IMR-90 (cell line): ENCODE measurements at regions not wholly inside any gene's neighbourhood (a gene's known extent, or its start where the extent isn't known, plus 50 kb on each side); places are given as distances from the start of the nearest gene placed in this dataset.

ENCODE experiments used
- ATAC-seq: fragments of 200-7000 bp; cut with Tn5 transposase; 2 replicates; pipeline ENCODE4 v1.9.1; 2020; ENCODE audit warnings: low read depth, mild to moderate bottlenecking, moderate library complexity
- BruUV-seq: library from RNA; stranded (reverse); fragments of 400-500 nt; replicated peaks from 2 replicates; lab custom pipeline; 2021; lab: Mats Ljungman, UMichigan
- CTCF ChIA-PET: fragments of 300-600 bp; formaldehyde crosslinking; extraction: SDS; loops from one replicate; lab custom pipeline; 2021; ENCODE audit warnings: antibody characterized with exemption; lab: Yijun Ruan, JAX
- POLR2A ChIA-PET: fragments of 300-600 bp; sonication (Branson Sonifier 250); formaldehyde crosslinking; loops from one replicate; lab custom pipeline; 2022; ENCODE audit warnings: antibody characterized with exemption; ENCODE audit not compliant: unreplicated experiment; lab: Charles Lee
- DNase-seq: peaks from one replicate; pipeline ENCODE4 v3.0.0; 2013
- H2AFZ ChIP-seq: replicated peaks from 2 replicates; pipeline ENCODE3; 2013; ENCODE audit warnings: low read length, mild to moderate bottlenecking; ENCODE audit not compliant: poor library complexity
- H2AK5ac ChIP-seq: 2 replicates; pipeline ENCODE4 v1.6.1; 2013; ENCODE audit warnings: low read depth, low read length, inconsistent platforms
- H2AK9ac ChIP-seq: replicated peaks from 2 replicates; pipeline ENCODE3; 2013; ENCODE audit warnings: mild to moderate bottlenecking, low read depth, low read length, moderate library complexity; ENCODE audit not compliant: poor library complexity
- H2BK120ac ChIP-seq: 2 replicates; pipeline ENCODE4 v1.6.1; 2013; ENCODE audit warnings: low read depth, low read length, inconsistent platforms
- H2BK15ac ChIP-seq: 3 replicates; pipeline ENCODE4 v1.6.1; 2013; ENCODE audit warnings: low read depth, low read length, inconsistent platforms
- H2BK20ac ChIP-seq: 2 replicates; pipeline ENCODE4 v1.6.1; 2013; ENCODE audit warnings: low read depth, mild to moderate bottlenecking, inconsistent platforms, low read length, moderate library complexity
- H2BK5ac ChIP-seq: 2 replicates; pipeline ENCODE4 v1.6.1; 2013; ENCODE audit warnings: mild to moderate bottlenecking, low read depth, low read length, inconsistent platforms; ENCODE audit not compliant: poor library complexity, severe bottlenecking
- H3K14ac ChIP-seq: replicated peaks from 2 replicates; pipeline ENCODE4 v1.6.1; 2013; ENCODE audit warnings: low read depth, low read length, inconsistent platforms
- H3K18ac ChIP-seq: 2 replicates; pipeline ENCODE4 v1.6.1; 2013; ENCODE audit warnings: low read depth, low read length, control low read depth
- H3K23ac ChIP-seq: 2 replicates; pipeline ENCODE4 v1.6.1; 2013; ENCODE audit warnings: low read depth, low read length, inconsistent platforms
- H3K27ac ChIP-seq: 2 replicates; pipeline ENCODE4 v1.5.1; 2013; ENCODE audit warnings: mild to moderate bottlenecking, control low read depth, low read length; ENCODE audit not compliant: insufficient read depth
- H3K27me3 ChIP-seq: 2 replicates; pipeline ENCODE4 v1.6.1; 2013; ENCODE audit warnings: low read length; ENCODE audit not compliant: control insufficient read depth, insufficient read depth
- H3K36me3 ChIP-seq: 2 replicates; pipeline ENCODE4 v1.6.1; 2013; ENCODE audit warnings: low read length, mixed read lengths; ENCODE audit not compliant: control insufficient read depth, insufficient read depth
- H3K4ac ChIP-seq: 2 replicates; pipeline ENCODE4 v1.6.1; 2013; ENCODE audit warnings: low read depth, low read length, inconsistent platforms
- H3K4me1 ChIP-seq: 2 replicates; pipeline ENCODE4 v1.6.1; 2013; ENCODE audit warnings: low read length, mixed read lengths; ENCODE audit not compliant: control insufficient read depth, insufficient read depth
- H3K4me2 ChIP-seq: 2 replicates; pipeline ENCODE4 v1.6.1; 2013; ENCODE audit warnings: low read depth, mild to moderate bottlenecking, control low read depth, low read length, moderate library complexity
- H3K4me3 ChIP-seq: 2 replicates; pipeline ENCODE4 v1.5.1; 2013; ENCODE audit warnings: low read depth, mild to moderate bottlenecking, control low read depth, low read length, moderate library complexity; ENCODE audit not compliant: insufficient read depth
- H3K56ac ChIP-seq: 2 replicates; pipeline ENCODE4 v1.6.1; 2013; ENCODE audit warnings: low read length, inconsistent platforms; ENCODE audit not compliant: insufficient read depth; ENCODE audit errors: extremely low read depth
- H3K79me1 ChIP-seq, 2 experiments: 2 replicates each; pipeline ENCODE4 v1.6.1; 2013; ENCODE audit warnings: low read length in 2 of 2, inconsistent platforms in 1 of 2, low read depth in 1 of 2
- H3K9ac ChIP-seq: 2 replicates; pipeline ENCODE4 v1.6.1; 2013; ENCODE audit warnings: low read depth, low read length, control low read depth
- H3K9me1 ChIP-seq: 2 replicates; pipeline ENCODE4 v1.6.1; 2013; ENCODE audit warnings: low read length, inconsistent platforms; ENCODE audit not compliant: insufficient read depth
- H3K9me3 ChIP-seq: 2 replicates; pipeline ENCODE4 v1.6.1; 2013; ENCODE audit warnings: low read length; ENCODE audit not compliant: control insufficient read depth, insufficient read depth
- H4K20me1 ChIP-seq: 2 replicates; pipeline ENCODE4 v1.6.1; 2013; ENCODE audit warnings: low read length, inconsistent platforms; ENCODE audit not compliant: insufficient read depth
- H4K5ac ChIP-seq: 2 replicates; pipeline ENCODE4 v1.6.1; 2013; ENCODE audit warnings: mild to moderate bottlenecking, low read depth, low read length, control low read depth
- H4K8ac ChIP-seq, 2 experiments: 2 replicates each; pipeline ENCODE4 v1.6.1; 2013; ENCODE audit warnings: low read depth in 2 of 2, low read length in 2 of 2, control low read depth in 1 of 2, inconsistent platforms in 1 of 2
- H4K91ac ChIP-seq: 2 replicates; pipeline ENCODE4 v1.6.1; 2013; ENCODE audit warnings: low read depth, low read length, inconsistent platforms; ENCODE audit not compliant: insufficient read depth
- BHLHE40 ChIP-seq: fragments of 150-350 bp; IDR thresholded peaks from 2 replicates; pipeline ENCODE4 v1.6.1; 2016; ENCODE audit warnings: mild to moderate bottlenecking, low read depth, low read length
- CEBPB ChIP-seq: IDR thresholded peaks from 2 replicates; pipeline ENCODE4 v1.6.1; 2012; ENCODE audit warnings: low read depth, low read length, improper control_type of control experiment
- WGBS, 2 experiments: methylation state at CpG; one replicate each; pipeline versions ENCODE4 v1.1.5 to v1.1.7; 2013; ENCODE audit warnings: missing lambda C conversion rate in 2 of 2; ENCODE audit not compliant: insufficient read length in 1 of 2; ENCODE audit errors: extremely low coverage in 2 of 2; 5-methylcytosine and 5-hydroxymethylcytosine counted together
- dilution Hi-C: fragments of 300-500 bp; cut with HindIII; formaldehyde crosslinking; loops from one replicate; pipeline ENCODE4 v1.14.3; 2018; ENCODE audit warnings: low sequenced_read_pairs; ENCODE audit not compliant: unreplicated experiment
- in situ Hi-C: fragments of 300-500 bp; cut with MboI; formaldehyde crosslinking; loops from 3 replicates; pipeline ENCODE4 v1.14.3; 2019; ENCODE audit warnings: low sequenced_read_pairs, inconsistent platforms, mixed read lengths
- intact Hi-C: fragments of 100-400 bp; cut with micrococcal nuclease; formaldehyde crosslinking; loops from 2 replicates; pipeline ENCODE4 v1.10.0; 2022

- TF ChIP-seq BHLHE40 (no peak), CEBPB (no peak)
- WGBS, 2 experiments: no CpG with 5 or more reads among the region's 8 CpGs
- dilution Hi-C loops (no loop called here), in situ Hi-C loops (no loop called here), intact Hi-C loops (no loop called here)
- no peak for DNase-seq
- CTCF ChIA-PET: no interaction called here
- no peak overlapping the region for H4K5ac ChIP-seq
- no peaks in the 10 kb centered on the region for H3K36me3 ChIP-seq
- no peak overlapping the region for H3K18ac ChIP-seq
- H2AK9ac ChIP-seq: no peak overlapping the region
- H3K27ac ChIP-seq: no peak overlapping the region
- no peaks in the 10 kb centered on the region for H3K4me1 ChIP-seq
- POLR2A ChIA-PET: no interaction called here
- H2BK15ac ChIP-seq: no peak overlapping the region
- H4K91ac ChIP-seq: no peak overlapping the region
- peaks cover 24% of the 10 kb centered on the region for H3K9me3 ChIP-seq
- H3K14ac ChIP-seq: no peak overlapping the region
- no peak overlapping the region for H2AK5ac ChIP-seq
- H3K4ac ChIP-seq: no peak overlapping the region
- no peak overlapping the region for H3K4me3 ChIP-seq
- H2BK120ac ChIP-seq: no peak overlapping the region
- no peak overlapping the region for H2AFZ ChIP-seq
- no TSS peak for BruUV-seq
- no peak overlapping the region for H3K23ac ChIP-seq
- H2BK5ac ChIP-seq: no peak overlapping the region
- no peaks in the 10 kb centered on the region for H4K20me1 ChIP-seq
- H3K79me1 ChIP-seq: no peaks in the 10 kb centered on the region
- ATAC-seq: no peak
- no peaks in the 10 kb centered on the region for H3K9me1 ChIP-seq
- no peak overlapping the region for H3K4me2 ChIP-seq
- no peak overlapping the region for H3K56ac ChIP-seq
- no peaks in the 10 kb centered on the region for H3K27me3 ChIP-seq
- H3K9ac ChIP-seq: no peak overlapping the region
- H4K8ac ChIP-seq: no peak overlapping the region
- no peak overlapping the region for H2BK20ac ChIP-seq
Observed at GRCh38 chr2:7269106-7269643, 352.0 kb downstream of the RNF144A start.
